Fibroblast of villous mesenchyme (primary cell): ENCODE measurements at regions not wholly inside any gene's neighbourhood (a gene's known extent, or its start where the extent isn't known, plus 50 kb on each side); places are given as distances from the start of the nearest gene placed in this dataset.
"Not testable (repeated sequence)": the region's sequence is repeated elsewhere in the genome, so short reads cannot be mapped to it uniquely, and the experiment has no call there.

ENCODE experiments used
- DNase-seq: peaks from one replicate; pipeline ENCODE4 v3.0.0-alpha.2; 2010; ENCODE audit warnings: low read depth
- H3K4me3 ChIP-seq: 2 replicates; pipeline ENCODE4 v1.5.1; 2011; ENCODE audit warnings: low read depth, mild to moderate bottlenecking, low read length
- CTCF ChIP-seq: IDR thresholded peaks from 2 replicates; pipeline ENCODE4 v1.5.1; 2012; ENCODE audit warnings: low read depth, mild to moderate bottlenecking, low read length; ENCODE audit not compliant: insufficient read depth

GRCh38 chr13:52925251-52925650 is 76.8 kb upstream of the PCDH8 start:
- no peak for TF ChIP-seq CTCF
- no peak for DNase-seq
- no peak overlapping the region for H3K4me3 ChIP-seq

GRCh38 chr13:52924289-52925148 is 76.1 kb upstream of the PCDH8 start:
- TF ChIP-seq CTCF = no peak
- no peak overlapping the region for H3K4me3 ChIP-seq
- no peak for DNase-seq

DNA sequence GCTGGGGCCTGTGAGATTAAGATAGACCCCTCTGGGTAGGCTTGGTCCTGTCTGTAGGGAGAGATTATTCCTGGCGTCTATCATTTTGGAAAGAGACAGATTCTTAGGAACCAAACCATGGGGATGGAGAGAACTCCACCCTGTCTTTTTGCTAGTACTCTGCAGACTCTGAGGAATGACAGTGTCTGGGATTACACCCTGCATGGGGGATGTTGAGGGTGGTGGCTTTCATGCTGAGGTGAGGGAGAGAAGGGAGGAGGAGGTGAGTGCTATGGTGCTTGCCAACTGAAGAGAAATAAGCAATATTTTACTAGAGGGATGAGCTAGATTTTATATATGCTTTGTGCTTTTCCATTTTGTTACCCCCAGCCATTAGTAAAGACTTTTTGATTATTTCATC is 74.5 kb upstream of the PCDH8 start:
- DNase-seq = no peak
- no peak for TF ChIP-seq CTCF
- H3K4me3 ChIP-seq = no peak overlapping the region

DNA sequence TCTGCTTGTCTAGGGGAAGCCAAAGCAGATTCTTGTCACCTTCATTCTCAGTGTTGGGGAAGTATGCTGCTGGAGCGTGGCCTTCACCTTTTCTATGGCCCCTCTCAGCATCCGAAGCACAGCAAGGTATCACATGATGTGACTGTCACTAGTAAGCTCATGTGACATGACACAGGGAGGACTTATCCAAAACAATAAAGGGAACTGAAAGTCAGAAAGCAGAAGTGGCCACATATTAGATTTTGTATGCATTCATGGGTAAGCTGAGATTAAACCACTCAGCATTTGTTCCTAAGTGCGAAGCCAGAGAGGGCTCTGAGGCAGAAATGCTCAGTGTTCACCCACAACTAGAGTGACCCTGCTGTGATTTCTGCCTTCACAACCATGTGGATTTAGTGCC is 72.8 kb upstream of the PCDH8 start:
- DNase-seq = no peak
- no peak for TF ChIP-seq CTCF
- no peak overlapping the region for H3K4me3 ChIP-seq

GRCh38 chr13:52916486-52916990 is 68.1 kb upstream of the PCDH8 start:
- no peak for TF ChIP-seq CTCF
- no peak for DNase-seq

DNA sequence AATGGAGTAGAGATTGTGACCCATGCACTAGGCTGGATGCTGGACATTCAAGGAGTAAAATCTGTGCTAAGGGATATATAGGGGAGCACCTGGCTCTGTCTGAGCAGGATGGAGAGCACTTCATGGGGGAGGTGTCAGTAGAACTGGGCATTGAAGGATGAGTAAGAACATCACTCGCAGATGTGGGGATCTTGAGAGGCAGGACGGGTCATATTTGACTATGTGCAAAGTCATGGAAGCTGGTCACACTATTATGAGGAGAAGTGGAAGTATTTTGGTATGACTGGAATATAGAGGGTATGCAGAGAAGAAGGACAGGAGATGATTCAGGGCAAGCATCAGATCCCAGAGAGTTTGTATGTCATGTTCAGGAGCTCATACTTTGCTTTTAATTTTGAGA is 62.9 kb upstream of the PCDH8 start:
- no peak for DNase-seq
- no peak for TF ChIP-seq CTCF
- H3K4me3 ChIP-seq = no peak overlapping the region

More at GRCh38 chr13:52916486-52916990, 68.1 kb upstream of the PCDH8 start:
- no peak overlapping the region for H3K4me3 ChIP-seq

DNA sequence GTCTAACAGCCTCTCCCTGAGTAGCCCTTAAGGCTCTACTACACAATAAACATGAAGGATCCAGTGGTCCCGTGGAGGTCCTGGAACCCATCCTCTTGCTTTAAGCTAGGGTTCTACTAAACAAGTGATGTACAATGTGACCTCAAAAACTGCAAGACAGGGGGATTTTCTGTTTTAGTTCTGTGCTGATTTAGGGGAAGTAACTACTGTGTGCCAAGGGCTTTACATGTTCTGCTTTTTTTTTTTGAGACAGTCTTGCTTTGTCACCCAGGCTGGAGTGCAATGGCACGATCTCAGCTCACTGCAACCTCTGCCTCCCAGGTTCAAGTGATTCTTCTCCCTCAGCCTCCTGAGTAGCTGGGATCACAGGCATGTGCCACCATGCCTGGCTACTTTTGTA is 61.9 kb upstream of the PCDH8 start:
- not testable (repeated sequence) for H3K4me3 ChIP-seq, DNase-seq
